Esophagus (tissue), 2 donors: ENCODE measurements at regions not wholly inside any gene's neighbourhood (a gene's known extent, or its start where the extent isn't known, plus 50 kb on each side); places are given as distances from the start of the nearest gene placed in this dataset.

ENCODE experiments used
- H3K27ac ChIP-seq, 2 donors: one replicate each; pipeline ENCODE4 v1.5.1; 2013; ENCODE audit warnings: low read depth in 2 of 2, mild to moderate bottlenecking in 2 of 2, inconsistent platforms in 1 of 2, low read length in 1 of 2, moderate library complexity in 1 of 2
- H3K27me3 ChIP-seq, 2 donors: one replicate each; pipeline ENCODE4 v1.6.1; 2013; ENCODE audit warnings: low read length in 2 of 2, control low read depth in 1 of 2, mild to moderate bottlenecking in 1 of 2; ENCODE audit not compliant: insufficient read depth in 2 of 2, control insufficient read depth in 1 of 2
- H3K36me3 ChIP-seq, 2 donors: one replicate each; pipeline ENCODE4 v1.6.1; 2013; ENCODE audit warnings: low read length in 1 of 2; ENCODE audit not compliant: control insufficient read depth in 2 of 2, insufficient read depth in 2 of 2
- H3K4me1 ChIP-seq, 2 donors: one replicate each; pipeline ENCODE4 v1.6.1; 2013; ENCODE audit warnings: low read length in 1 of 2; ENCODE audit not compliant: control insufficient read depth in 2 of 2, insufficient read depth in 2 of 2
- H3K4me3 ChIP-seq, 2 donors: one replicate each; pipeline ENCODE4 v1.5.1; 2013; ENCODE audit warnings: low read length in 2 of 2, mild to moderate bottlenecking in 2 of 2, low read depth in 1 of 2, moderate library complexity in 1 of 2
- H3K9me3 ChIP-seq, 2 donors: one replicate each; pipeline ENCODE4 v1.6.1; 2013; ENCODE audit warnings: mild to moderate bottlenecking in 2 of 2, low read depth in 1 of 2, low read length in 1 of 2, moderate library complexity in 1 of 2; ENCODE audit not compliant: control insufficient read depth in 2 of 2, insufficient read depth in 1 of 2
- WGBS, 2 donors: extraction: QIAGEN DNeasy Blood & Tissue Kit; methylation state at CpG; one replicate each; pipeline ENCODE4 v1.1.7; 2013; 5-methylcytosine and 5-hydroxymethylcytosine counted together
- donor health status: healthy with polysubstance abuse.
- donor health status: Bipolar disorder and iron deficiency.

DNA sequence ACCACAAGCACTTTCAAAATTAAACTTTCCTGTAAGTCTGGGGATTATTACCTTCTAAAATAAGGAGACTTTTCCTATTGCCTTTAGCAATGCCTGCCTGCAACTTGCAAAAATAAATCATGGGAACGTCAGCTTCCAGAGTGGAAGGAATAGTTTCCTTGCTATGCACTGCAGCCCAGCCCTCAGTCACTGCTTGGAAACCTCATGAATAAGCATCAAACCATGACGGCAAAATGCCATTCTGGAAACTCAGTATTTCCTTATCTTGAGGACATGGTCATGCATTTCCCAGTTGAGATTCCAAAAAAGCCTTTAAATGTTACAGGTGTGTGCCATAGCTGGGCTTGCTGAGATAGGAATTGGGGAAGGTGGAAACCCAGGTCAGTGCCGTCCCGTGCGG is 84.2 kb upstream of the OTOS start:
- 66 to 73% methylated on average over 5 of the region's 5 CpGs for WGBS, 2 donors
- no peak overlapping the region for H3K4me3 ChIP-seq
- no peak overlapping the region for H3K27ac ChIP-seq
- peaks cover 0 to 9% of the 10 kb centered on the region in 2 donors for H3K27me3 ChIP-seq
- no peaks in the 10 kb centered on the region for H3K36me3 ChIP-seq
- H3K9me3 ChIP-seq: no peaks in the 10 kb centered on the region
- no peaks in the 10 kb centered on the region for H3K4me1 ChIP-seq

- peaks cover 0 to 9% of the 10 kb centered on the region in 2 donors for H3K27me3 ChIP-seq
- H3K4me1 ChIP-seq: no peaks in the 10 kb centered on the region
- 72 to 77% methylated on average over 4 of the region's 4 CpGs for WGBS, 2 donors
- H3K27ac ChIP-seq: no peak overlapping the region
- no peak overlapping the region for H3K4me3 ChIP-seq
- H3K36me3 ChIP-seq: no peaks in the 10 kb centered on the region
- no peaks in the 10 kb centered on the region for H3K9me3 ChIP-seq
Measured at GRCh38 chr2:240225131-240225530, 84.7 kb upstream of the OTOS start.

- Histone ChIP-seq H3K27me3 (peaks cover 0 to 9% of the 10 kb centered on the region in 2 donors), H3K9me3 (no peaks in the 10 kb centered on the region), H3K4me1 (no peaks in the 10 kb centered on the region), H3K4me3 (no peak overlapping the region), H3K36me3 (no peaks in the 10 kb centered on the region), H3K27ac (no peak overlapping the region)
- 86% methylated on average over 8 of the region's 8 CpGs for WGBS, 2 donors
Measured at GRCh38 chr2:240225660-240226475, 85.4 kb upstream of the OTOS start.

DNA sequence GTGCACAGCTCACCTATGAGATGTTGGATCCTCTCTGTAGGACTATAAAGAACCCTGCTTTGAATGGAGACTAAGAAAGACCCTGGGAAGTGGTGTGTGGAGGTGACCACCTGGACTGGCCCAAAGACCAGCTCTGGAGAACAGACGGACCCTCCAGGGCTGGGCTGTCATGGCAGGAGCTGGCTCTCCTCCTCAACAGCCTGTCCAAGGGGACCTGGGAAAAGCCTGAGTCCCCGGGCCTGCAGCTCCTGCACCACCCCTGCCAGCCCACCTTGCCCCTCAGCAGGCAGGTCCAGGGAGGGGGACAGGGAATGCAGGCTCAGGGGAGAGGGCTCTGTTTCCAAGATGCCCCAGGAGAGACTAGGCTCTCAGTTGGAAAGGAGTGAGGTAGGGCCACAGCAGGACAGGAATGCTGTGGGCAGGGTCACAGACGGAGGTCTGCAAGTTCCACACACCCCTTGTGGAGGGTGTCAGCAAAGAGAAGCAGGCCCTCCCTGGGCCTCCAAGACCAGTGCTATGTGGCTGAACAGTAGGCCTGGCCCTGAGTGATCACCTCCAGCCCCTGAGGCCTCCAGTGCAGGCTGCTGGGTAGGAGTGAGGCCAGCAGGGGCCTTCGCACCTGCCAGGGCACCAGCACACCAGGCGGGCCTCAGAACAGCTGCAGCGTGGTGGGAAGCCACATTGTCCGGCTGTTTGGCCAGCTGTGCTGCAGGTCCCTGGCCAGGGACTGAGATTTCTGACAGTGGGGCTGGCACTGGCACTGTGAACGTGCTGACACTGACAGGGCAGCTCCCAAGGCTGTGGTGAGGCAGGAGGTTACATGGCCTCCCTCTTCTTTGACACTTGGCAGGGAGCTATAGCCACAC is 86.4 kb upstream of the OTOS start:
- Histone ChIP-seq H3K36me3 (no peaks in the 10 kb centered on the region), H3K4me1 (no peaks in the 10 kb centered on the region), H3K9me3 (no peaks in the 10 kb centered on the region), H3K27ac (no peak overlapping the region), H3K4me3 (no peak overlapping the region), H3K27me3 (peaks cover 0 to 9% of the 10 kb centered on the region in 2 donors)
- WGBS, 2 donors: 87 to 90% methylated on average over 8 of the region's 8 CpGs

- 87 to 91% methylated on average over 14 of the region's 14 CpGs for WGBS, 2 donors
- Histone ChIP-seq H3K4me1 (no peaks in the 10 kb centered on the region), H3K27ac (no peak overlapping the region), H3K27me3 (peaks cover 0 to 9% of the 10 kb centered on the region in 2 donors), H3K9me3 (no peaks in the 10 kb centered on the region), H3K4me3 (no peak overlapping the region), H3K36me3 (no peaks in the 10 kb centered on the region)
Measured at GRCh38 chr2:240227538-240228428, 87.3 kb upstream of the OTOS start.

DNA sequence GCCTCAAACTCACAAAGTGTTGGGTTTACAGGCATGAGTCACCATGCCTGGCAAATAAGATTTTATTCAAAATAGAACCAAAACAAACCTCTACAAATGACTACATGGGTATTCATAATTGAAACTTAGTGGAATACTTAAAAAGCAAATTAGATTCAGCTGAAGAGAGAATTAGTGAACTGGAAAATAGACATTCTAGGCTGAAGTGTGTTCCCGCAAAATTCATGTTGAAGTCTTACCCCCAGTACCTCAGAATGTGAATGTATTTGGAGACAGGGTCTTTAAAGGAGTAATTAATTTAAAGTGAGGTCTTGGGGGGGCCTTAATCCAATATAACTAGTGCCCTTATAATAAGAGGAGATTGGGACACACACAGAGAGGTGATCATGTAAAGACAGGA is 88.5 kb upstream of the OTOS start:
- Histone ChIP-seq H3K4me3 (no peak overlapping the region), H3K27ac (no peak overlapping the region), H3K36me3 (no peaks in the 10 kb centered on the region), H3K9me3 (no peaks in the 10 kb centered on the region), H3K4me1 (peaks cover 0 to 2% of the 10 kb centered on the region in 2 donors), H3K27me3 (peaks cover 0 to 5% of the 10 kb centered on the region in 2 donors)
- 98 to 100% methylated on average over 1 of the region's 1 CpG for WGBS, 2 donors

DNA sequence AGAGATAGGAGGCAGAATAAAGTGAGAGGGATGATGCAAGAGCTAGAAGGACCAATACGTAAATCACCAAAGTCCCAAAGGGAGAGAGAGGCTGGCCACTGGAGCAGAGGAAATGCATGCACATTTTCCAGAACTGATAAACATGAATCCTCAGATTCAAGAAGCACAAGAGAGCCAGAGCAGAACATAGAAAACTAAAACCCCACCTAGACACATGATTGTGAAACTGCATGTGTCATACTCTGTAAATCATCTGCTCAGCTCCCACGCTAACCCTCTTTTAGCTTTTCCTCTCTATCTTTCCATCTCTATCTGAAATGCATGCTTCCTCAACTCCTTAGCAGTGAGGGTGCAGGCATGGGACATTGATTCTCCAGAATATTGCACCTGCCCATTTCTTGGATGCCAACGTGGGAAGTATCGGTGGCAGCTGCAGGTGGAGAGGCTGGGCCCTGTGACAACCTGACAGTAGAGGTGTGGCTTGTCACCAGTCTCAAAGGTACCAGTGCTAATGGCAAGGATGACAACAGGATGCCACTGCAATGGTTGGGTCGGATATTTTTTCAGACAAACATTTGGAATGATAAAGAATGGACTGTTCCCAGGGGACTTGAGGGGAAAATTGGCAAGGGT is 89.3 kb upstream of the OTOS start:
- no peaks in the 10 kb centered on the region for H3K9me3 ChIP-seq

GRCh38 chr2:240230291-240230931 is 90.0 kb upstream of the OTOS start:
- Histone ChIP-seq H3K27me3 (no peaks in the 10 kb centered on the region), H3K27ac (no peak overlapping the region), H3K9me3 (no peaks in the 10 kb centered on the region), H3K36me3 (no peaks in the 10 kb centered on the region), H3K4me1 (peaks cover 0 to 10% of the 10 kb centered on the region in 2 donors), H3K4me3 (no peak overlapping the region)
- WGBS, 2 donors: 76 to 82% methylated on average over 9 of the region's 9 CpGs

More for the DNA sequence above, 89.3 kb upstream of the OTOS start:
- H3K4me1 ChIP-seq: peaks cover 0 to 4% of the 10 kb centered on the region in 2 donors
- 76 to 83% methylated on average over 5 of the region's 5 CpGs for WGBS, 2 donors
- H3K4me3 ChIP-seq: no peak overlapping the region
- H3K36me3 ChIP-seq: no peaks in the 10 kb centered on the region
- no peak overlapping the region for H3K27ac ChIP-seq
- H3K27me3 ChIP-seq: no peaks in the 10 kb centered on the region
